Testis (tissue), 2 donors: ENCODE measurements at regions not wholly inside any gene's neighbourhood (a gene's known extent, or its start where the extent isn't known, plus 50 kb on each side); places are given as distances from the start of the nearest gene placed in this dataset.

ENCODE experiments used
- POLR2A ChIP-seq: fragments of 450-650 bp; IDR thresholded peaks from one replicate; pipeline ENCODE4 v1.6.1; 2017; ENCODE audit warnings: antibody characterized with exemption, mild to moderate bottlenecking, moderate library complexity
- TF ChIP-seq, protein P1 (sequence below), 3 experiments: fragments of 450-650 bp in 2 of 3; fragments of 200-600 bp in 1 of 3; sonication (generic) in 1 of 3; IDR thresholded peaks; one replicate each; pipeline ENCODE4 v1.5.1; 2016 to 2019; ENCODE audit warnings: antibody characterized with exemption in 3 of 3, mild to moderate bottlenecking in 2 of 3, moderate library complexity in 1 of 3

DNA sequence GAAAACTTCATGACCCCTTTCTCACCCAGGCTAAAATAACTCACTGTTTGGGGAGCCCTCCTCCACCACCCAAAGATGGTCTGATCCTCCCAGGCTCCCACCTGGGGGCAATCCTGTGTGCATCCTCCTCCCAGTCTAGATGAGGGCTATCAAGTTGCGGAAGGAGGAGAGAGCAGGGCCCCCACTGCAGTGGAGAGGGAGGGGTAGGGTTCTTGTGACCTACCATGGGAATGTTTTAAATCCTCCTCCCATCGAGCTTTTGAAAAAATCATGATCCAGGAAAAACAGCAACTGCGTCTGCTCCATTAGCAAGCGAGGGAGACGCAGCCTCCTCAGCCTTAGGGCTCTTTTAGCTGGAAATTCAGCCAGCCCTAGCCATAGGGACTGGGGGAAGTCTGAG is 80.0 kb downstream of the NAV1 start:
- TF ChIP-seq, protein P1, sequence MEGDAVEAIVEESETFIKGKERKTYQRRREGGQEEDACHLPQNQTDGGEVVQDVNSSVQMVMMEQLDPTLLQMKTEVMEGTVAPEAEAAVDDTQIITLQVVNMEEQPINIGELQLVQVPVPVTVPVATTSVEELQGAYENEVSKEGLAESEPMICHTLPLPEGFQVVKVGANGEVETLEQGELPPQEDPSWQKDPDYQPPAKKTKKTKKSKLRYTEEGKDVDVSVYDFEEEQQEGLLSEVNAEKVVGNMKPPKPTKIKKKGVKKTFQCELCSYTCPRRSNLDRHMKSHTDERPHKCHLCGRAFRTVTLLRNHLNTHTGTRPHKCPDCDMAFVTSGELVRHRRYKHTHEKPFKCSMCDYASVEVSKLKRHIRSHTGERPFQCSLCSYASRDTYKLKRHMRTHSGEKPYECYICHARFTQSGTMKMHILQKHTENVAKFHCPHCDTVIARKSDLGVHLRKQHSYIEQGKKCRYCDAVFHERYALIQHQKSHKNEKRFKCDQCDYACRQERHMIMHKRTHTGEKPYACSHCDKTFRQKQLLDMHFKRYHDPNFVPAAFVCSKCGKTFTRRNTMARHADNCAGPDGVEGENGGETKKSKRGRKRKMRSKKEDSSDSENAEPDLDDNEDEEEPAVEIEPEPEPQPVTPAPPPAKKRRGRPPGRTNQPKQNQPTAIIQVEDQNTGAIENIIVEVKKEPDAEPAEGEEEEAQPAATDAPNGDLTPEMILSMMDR (IDR thresholded peaks at IDR 0.05): no peak
- no peak for TF ChIP-seq POLR2A
